ENCODE measurements at regions not wholly inside any gene's neighbourhood (a gene's known extent, or its start where the extent isn't known, plus 50 kb on each side); places are given as distances from the start of the nearest gene placed in this dataset.

GRCh38 chr2:136245211-136245610 is 127.3 kb upstream of the CXCR4 start:
- TF ChIP-seq, protein P1, sequence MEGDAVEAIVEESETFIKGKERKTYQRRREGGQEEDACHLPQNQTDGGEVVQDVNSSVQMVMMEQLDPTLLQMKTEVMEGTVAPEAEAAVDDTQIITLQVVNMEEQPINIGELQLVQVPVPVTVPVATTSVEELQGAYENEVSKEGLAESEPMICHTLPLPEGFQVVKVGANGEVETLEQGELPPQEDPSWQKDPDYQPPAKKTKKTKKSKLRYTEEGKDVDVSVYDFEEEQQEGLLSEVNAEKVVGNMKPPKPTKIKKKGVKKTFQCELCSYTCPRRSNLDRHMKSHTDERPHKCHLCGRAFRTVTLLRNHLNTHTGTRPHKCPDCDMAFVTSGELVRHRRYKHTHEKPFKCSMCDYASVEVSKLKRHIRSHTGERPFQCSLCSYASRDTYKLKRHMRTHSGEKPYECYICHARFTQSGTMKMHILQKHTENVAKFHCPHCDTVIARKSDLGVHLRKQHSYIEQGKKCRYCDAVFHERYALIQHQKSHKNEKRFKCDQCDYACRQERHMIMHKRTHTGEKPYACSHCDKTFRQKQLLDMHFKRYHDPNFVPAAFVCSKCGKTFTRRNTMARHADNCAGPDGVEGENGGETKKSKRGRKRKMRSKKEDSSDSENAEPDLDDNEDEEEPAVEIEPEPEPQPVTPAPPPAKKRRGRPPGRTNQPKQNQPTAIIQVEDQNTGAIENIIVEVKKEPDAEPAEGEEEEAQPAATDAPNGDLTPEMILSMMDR (IDR thresholded peaks at IDR 0.05; ENCODE audit: insufficient read depth, missing control alignments) = no peak
- no peak for FAIRE-seq
- DNase-seq (ENCODE audit: insufficient read length, low spot score) = no peak

GRCh38 chr2:136244536-136244885 is 126.6 kb upstream of the CXCR4 start:
- FAIRE-seq = no peak

DNA sequence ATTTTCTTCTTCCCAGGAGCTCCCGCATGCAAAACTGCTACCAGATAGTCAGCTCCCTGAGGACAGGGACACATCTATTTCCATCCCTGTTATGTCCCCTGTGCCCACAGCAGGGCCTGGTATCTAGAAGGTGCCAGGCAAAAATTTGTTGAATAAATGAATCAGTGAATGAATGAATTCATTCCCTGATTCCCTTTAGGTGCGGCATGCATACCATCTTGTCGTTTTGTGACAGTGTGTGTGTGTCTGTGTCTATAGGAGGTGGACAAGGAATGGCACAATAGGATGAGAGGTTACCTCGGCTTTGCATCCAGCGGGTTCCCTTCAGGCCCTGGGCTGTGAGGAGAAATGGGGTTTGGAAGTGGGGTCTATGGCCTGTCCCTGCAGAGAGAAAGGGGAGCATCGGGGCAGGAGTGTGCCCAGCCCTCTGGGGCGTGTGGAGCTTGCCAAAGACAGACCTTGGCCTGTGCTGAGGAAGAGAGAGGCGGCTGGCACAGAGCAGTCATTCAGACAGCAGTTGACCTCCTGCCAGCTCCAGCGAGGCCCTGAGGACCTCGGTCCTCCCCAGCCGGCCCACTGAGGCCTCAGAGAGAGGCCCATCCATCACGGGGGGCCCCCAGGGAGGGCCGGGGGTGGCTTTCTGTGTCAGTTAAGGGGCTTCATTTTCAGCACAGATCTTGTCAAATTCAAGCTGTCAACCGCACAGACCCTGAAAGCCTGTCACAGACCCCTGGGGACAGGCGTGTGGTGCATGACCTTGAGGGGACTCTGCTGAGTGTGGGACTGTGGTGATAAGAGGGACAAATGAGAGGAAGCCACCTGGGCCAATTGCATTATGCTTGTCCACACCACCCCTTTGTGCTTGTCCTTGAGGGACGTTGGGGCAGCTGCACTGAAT is 125.9 kb upstream of the CXCR4 start:
- no peak for FAIRE-seq
- TF ChIP-seq, protein P1 (IDR thresholded peaks at IDR 0.05; ENCODE audit: insufficient read depth, missing control alignments) = no peak

More at GRCh38 chr2:136244536-136244885, 126.6 kb upstream of the CXCR4 start:
- DNase-seq (ENCODE audit: insufficient read length, low spot score) = no peak
- TF ChIP-seq, protein P1 (IDR thresholded peaks at IDR 0.05; ENCODE audit: insufficient read depth, missing control alignments) = no peak

DNA sequence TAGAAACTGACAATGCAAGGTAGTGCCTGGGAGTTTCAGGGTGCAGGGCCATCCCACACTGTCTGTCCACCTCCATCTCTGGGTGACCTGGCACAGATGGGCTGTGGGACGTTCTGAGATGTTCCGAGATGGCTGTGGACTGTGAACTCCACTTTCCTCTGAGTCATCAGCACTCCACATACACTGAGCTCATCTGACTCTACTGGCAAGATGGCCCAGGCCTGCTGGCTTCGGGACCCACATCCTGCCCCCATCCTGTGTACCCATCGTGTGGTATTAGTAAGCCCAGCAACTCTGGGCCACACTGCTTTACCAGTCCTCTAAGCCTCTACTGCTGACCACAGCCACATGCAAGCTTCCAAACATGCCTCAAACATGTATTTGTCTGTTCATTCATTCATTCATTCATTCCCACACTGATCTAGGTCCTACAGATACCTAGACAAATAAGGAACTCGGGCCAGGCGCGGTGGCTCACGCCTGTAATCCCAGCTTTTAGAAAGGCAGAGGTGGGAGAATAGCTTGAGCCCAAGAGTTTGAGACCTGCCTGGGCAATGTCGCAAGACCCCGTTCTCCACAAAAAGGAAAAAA is 124.8 kb upstream of the CXCR4 start:
- TF ChIP-seq, protein P1 (IDR thresholded peaks at IDR 0.05; ENCODE audit: insufficient read depth, missing control alignments) = no peak
- FAIRE-seq (no peak), DNase-seq (ENCODE audit: insufficient read length, low spot score) (no peak)

More for the DNA sequence above, 125.9 kb upstream of the CXCR4 start:
- no peak for DNase-seq (ENCODE audit: insufficient read length, low spot score)

DNA sequence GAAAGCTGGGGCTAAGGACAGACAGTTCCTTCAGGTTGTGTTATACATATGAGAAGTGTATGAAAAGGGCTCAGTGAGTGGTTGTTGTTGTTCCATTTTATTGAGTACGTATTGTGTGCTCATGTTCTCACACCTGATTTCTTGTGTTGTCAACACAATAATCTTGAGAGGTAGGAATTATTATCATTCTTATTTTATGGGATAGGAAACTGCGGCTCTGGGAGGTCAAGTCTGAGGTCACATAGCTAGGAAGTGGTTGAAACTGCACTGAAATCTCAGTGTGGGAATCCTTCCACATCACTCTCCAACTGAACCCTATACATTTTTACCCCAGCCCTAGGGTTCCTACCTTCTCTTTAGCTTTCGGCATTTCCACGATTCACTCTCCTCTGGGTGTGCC is 124.2 kb upstream of the CXCR4 start:
- DNase-seq (ENCODE audit: insufficient read length, low spot score) (no peak), FAIRE-seq (no peak)
- TF ChIP-seq, protein P1 (IDR thresholded peaks at IDR 0.05; ENCODE audit: insufficient read depth, missing control alignments) = no peak

DNA sequence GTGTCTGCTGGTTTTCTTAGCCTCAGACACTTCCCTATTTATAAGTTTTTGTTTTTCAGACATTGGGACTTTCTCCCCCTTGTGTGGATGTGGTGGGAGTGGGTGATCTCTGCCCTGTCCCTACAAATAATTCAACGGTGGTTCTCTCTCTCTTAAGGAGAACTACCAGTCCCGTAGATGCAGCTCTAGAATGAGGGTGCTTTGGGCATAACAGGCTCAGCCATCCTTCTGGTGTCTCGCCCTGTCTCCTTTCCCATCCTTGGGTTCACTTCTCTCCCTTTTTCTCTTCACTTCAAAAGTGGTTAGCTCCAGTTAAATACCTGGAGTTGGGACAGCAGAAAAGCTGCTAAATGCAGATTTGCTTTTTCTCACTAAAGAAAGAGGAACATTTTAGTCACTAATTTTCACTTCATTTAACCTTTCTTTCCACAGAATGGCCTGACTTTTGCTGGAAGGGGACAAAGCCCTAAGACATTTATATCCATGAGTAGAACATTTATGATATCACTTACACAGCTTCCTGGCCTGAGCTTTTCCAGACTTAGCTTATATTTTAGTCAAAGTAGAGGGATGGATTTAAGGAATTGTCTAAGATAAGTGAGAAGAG is 121.2 kb upstream of the CXCR4 start:
- FAIRE-seq = no peak
- TF ChIP-seq, protein P1 (IDR thresholded peaks at IDR 0.05; ENCODE audit: insufficient read depth, missing control alignments) = no peak
- no peak for DNase-seq (ENCODE audit: insufficient read length, low spot score)
